HCT116 (cell line): ENCODE measurements at regions not wholly inside any gene's neighbourhood (a gene's known extent, or its start where the extent isn't known, plus 50 kb on each side); places are given as distances from the start of the nearest gene placed in this dataset.

ENCODE experiments used
- ATAC-seq: fragments of 200-7000 bp; cut with Tn5 transposase; 2 replicates; pipeline ENCODE4 v1.9.1; 2020; ENCODE audit warnings: mild to moderate bottlenecking, moderate library complexity
- BruUV-seq: library from RNA; stranded (reverse); fragments of 400-500 nt; replicated peaks from 2 replicates; lab custom pipeline; 2021; lab: Mats Ljungman, UMichigan
- CTCF ChIA-PET: fragments of 300-600 bp; sonication (Branson Sonifier 250); formaldehyde crosslinking; loops from one replicate; lab custom pipeline; 2021; ENCODE audit warnings: antibody characterized with exemption; lab: Charles Lee
- POLR2A ChIA-PET: fragments of 300-600, 350-600 bp; sonication (Branson Sonifier 250); formaldehyde crosslinking; loops from one replicate; lab custom pipeline; 2021; ENCODE audit warnings: antibody characterized with exemption; lab: Charles Lee
- RAD21 ChIA-PET, 2 experiments: fragments of 300-600 bp; sonication (Branson Sonifier 250); formaldehyde crosslinking; loops; one replicate each; lab custom pipeline; 2023; ENCODE audit warnings: low total read pairs in 2 of 2; ENCODE audit not compliant: uncharacterized antibody in 2 of 2, unreplicated experiment in 2 of 2, low non-redundant PET in 1 of 2; lab: Charles Lee
- DNase-seq: peaks from one replicate; pipeline ENCODE4 v3.0.0-alpha.2; 2010; ENCODE audit warnings: low read depth, low spot score
- H2AFZ ChIP-seq: fragments of 200-600 bp; shearing (Covaris generic), sonication (generic); 2 replicates; pipeline ENCODE4 v1.6.1; 2017; ENCODE audit warnings: low read depth, mixed run types, mixed read lengths, antibody characterized with exemption, low read length; ENCODE audit not compliant: poor library complexity, severe bottlenecking
- H3K27ac ChIP-seq: 2 replicates; pipeline ENCODE4 v1.5.1; 2012; ENCODE audit warnings: low read depth, low read length
- H3K27me3 ChIP-seq: fragments of 200-600 bp; sonication (generic); 2 replicates; pipeline ENCODE4 v1.6.1; 2016; ENCODE audit warnings: mixed run types, low read length, mixed read lengths; ENCODE audit not compliant: insufficient read depth
- H3K36me3 ChIP-seq, 2 experiments: fragments of 200-500 bp in 1 of 2; fragments of 200-600 bp in 1 of 2; sonication (Bioruptor generic) in 1 of 2; sonication (generic) in 1 of 2; 2 replicates each; pipeline versions ENCODE4 v1.5.1 to v1.6.1; 2014 to 2016; ENCODE audit warnings: low read length in 2 of 2, inconsistent platforms in 1 of 2, mixed read lengths in 1 of 2, mixed run types in 1 of 2; ENCODE audit not compliant: insufficient read depth in 2 of 2, control insufficient read depth in 1 of 2
- H3K4me1 ChIP-seq, 2 experiments: fragments of 200-600 bp in 1 of 2; sonication (generic) in 1 of 2; 2 replicates each; pipeline versions ENCODE4 v1.5.1 to v1.6.1; 2012 to 2017; ENCODE audit warnings: low read length in 2 of 2, inconsistent platforms in 1 of 2, mild to moderate bottlenecking in 1 of 2, mixed read lengths in 1 of 2, mixed run types in 1 of 2, moderate library complexity in 1 of 2; ENCODE audit not compliant: insufficient read depth in 2 of 2, control insufficient read depth in 1 of 2
- H3K4me2 ChIP-seq: fragments of 200-600 bp; sonication (generic); 2 replicates; pipeline ENCODE4 v1.6.1; 2017; ENCODE audit warnings: mixed run types, low read length, mixed read lengths
- H3K4me3 ChIP-seq, 2 experiments: fragments of 200-600 bp in 1 of 2; sonication (generic) in 1 of 2; replicated peaks in 1 of 2; 2 replicates each; pipeline ENCODE4 v1.5.1; 2011 to 2016; ENCODE audit warnings: low read length in 2 of 2, control low read depth in 1 of 2, low read depth in 1 of 2, mild to moderate bottlenecking in 1 of 2, mixed read lengths in 1 of 2, mixed run types in 1 of 2
- H3K79me2 ChIP-seq: fragments of 200-600 bp; sonication (generic); 2 replicates; pipeline ENCODE4 v1.6.1; 2017; ENCODE audit warnings: mild to moderate bottlenecking, mixed run types, low read length, moderate library complexity, mixed read lengths; ENCODE audit not compliant: insufficient read depth
- H3K9ac ChIP-seq: fragments of 200-600 bp; sonication (generic); 2 replicates; pipeline ENCODE4 v1.6.1; 2016; ENCODE audit warnings: low read length, mixed read lengths
- H3K9me2 ChIP-seq: fragments of 200-600 bp; sonication (generic), shearing (Covaris generic); 2 replicates; pipeline ENCODE4 v1.6.1; 2017; ENCODE audit warnings: mixed run types, mild to moderate bottlenecking, moderate library complexity; ENCODE audit not compliant: insufficient read depth
- H3K9me3 ChIP-seq, 2 experiments: fragments of 200-500 bp in 1 of 2; fragments of 200-600 bp in 1 of 2; sonication (Bioruptor generic) in 1 of 2; sonication (generic) in 1 of 2; 2 replicates each; pipeline ENCODE4 v1.6.1; 2014 to 2017; ENCODE audit warnings: low read length in 2 of 2, mixed read lengths in 2 of 2, inconsistent platforms in 1 of 2, low read depth in 1 of 2, mild to moderate bottlenecking in 1 of 2, mixed run types in 1 of 2, moderate library complexity in 1 of 2; ENCODE audit not compliant: control insufficient read depth in 1 of 2, insufficient read depth in 1 of 2
- H4K20me1 ChIP-seq: fragments of 200-600 bp; sonication (generic), shearing (Covaris generic); 2 replicates; pipeline ENCODE4 v1.6.1; 2017; ENCODE audit warnings: mixed run types, mild to moderate bottlenecking, moderate library complexity; ENCODE audit not compliant: insufficient read depth
- CEBPB ChIP-seq: IDR thresholded peaks from 2 replicates; pipeline ENCODE4 v1.6.1; 2012; ENCODE audit warnings: low read depth
- CTCF ChIP-seq, 3 experiments: fragments of 200-600 bp in 1 of 3; sonication (generic) in 1 of 3; IDR thresholded peaks in 2 of 3; conservative IDR thresholded peaks in 1 of 3; 2 replicates each; pipeline ENCODE4 v1.5.1; 2012 to 2017; ENCODE audit warnings: low read depth in 2 of 3, low read length in 2 of 3, antibody characterized with exemption in 1 of 3, borderline replicate concordance in 1 of 3, control low read depth in 1 of 3, mild to moderate bottlenecking in 1 of 3, mixed read lengths in 1 of 3, mixed run types in 1 of 3, moderate library complexity in 1 of 3; ENCODE audit not compliant: insufficient read depth in 1 of 3
- ELF1 ChIP-seq: IDR thresholded peaks from 2 replicates; pipeline ENCODE4 v1.6.1; 2012; ENCODE audit warnings: low read depth, borderline replicate concordance
- EZH2 ChIP-seq: fragments of 200-600 bp; sonication (generic); IDR thresholded peaks from 2 replicates; pipeline ENCODE4 v1.6.1; 2017; ENCODE audit warnings: antibody characterized with exemption, mixed run types
- EZH2phosphoT487 ChIP-seq: fragments of 200-600 bp; IDR thresholded peaks from 2 replicates; pipeline ENCODE4 v1.6.1; 2018; ENCODE audit warnings: antibody characterized with exemption, borderline replicate concordance
- JUND ChIP-seq: IDR thresholded peaks from 2 replicates; pipeline ENCODE4 v1.6.1; 2012
- POLR2AphosphoS5 ChIP-seq: IDR thresholded peaks from 2 replicates; pipeline ENCODE4 v1.6.1; 2011; ENCODE audit warnings: mild to moderate bottlenecking, low read depth, low read length, moderate library complexity
- RAD21 ChIP-seq: IDR thresholded peaks from 2 replicates; pipeline ENCODE4 v1.6.1; 2012; ENCODE audit warnings: low read depth, mild to moderate bottlenecking
- SIN3A ChIP-seq: IDR thresholded peaks from 2 replicates; pipeline ENCODE4 v1.6.1; 2012; ENCODE audit warnings: low read depth
- SRF ChIP-seq: IDR thresholded peaks from 2 replicates; pipeline ENCODE4 v1.6.1; 2012; ENCODE audit warnings: low read depth
- TCF7L2 ChIP-seq: IDR thresholded peaks from 2 replicates; pipeline ENCODE4 v1.7.0; 2011; ENCODE audit warnings: borderline replicate concordance, inconsistent platforms; ENCODE audit not compliant: insufficient read depth, insufficient read length; ENCODE audit errors: extremely low read depth
- intact Hi-C: fragments of 100-400 bp; cut with micrococcal nuclease; formaldehyde crosslinking; loops from 2 replicates; pipeline ENCODE4 v1.10.0; 2022
- TF ChIP-seq, protein P1 (sequence below): IDR thresholded peaks from 2 replicates; pipeline ENCODE4 v1.6.1; 2012
- TF ChIP-seq, protein P2 (sequence below): IDR thresholded peaks from 2 replicates; pipeline ENCODE4 v1.6.1; 2012
- TF ChIP-seq, protein P3 (sequence below): IDR thresholded peaks from 2 replicates; pipeline ENCODE4 v1.6.1; 2011; ENCODE audit warnings: mild to moderate bottlenecking, low read length, moderate library complexity; ENCODE audit not compliant: insufficient replicate concordance; ENCODE audit errors: extremely low read depth

- POLR2A ChIA-PET, result no interaction called here
- no peak for DNase-seq
These were observed 122.3 kb upstream of the RAI14 start for GRCh38 chr5:34533582-34534522.

More at GRCh38 chr5:34533582-34534522, 122.3 kb upstream of the RAI14 start:
- no peak for ATAC-seq
- Histone ChIP-seq H3K79me2 (no peaks in the 10 kb centered on the region), H3K9me3 (no peaks in the 10 kb centered on the region), H3K4me1 (no peaks in the 10 kb centered on the region), H3K27ac (no peak overlapping the region), H3K27me3 (no peaks in the 10 kb centered on the region), H3K9ac (no peak overlapping the region), H3K4me3 (no peak overlapping the region), H3K36me3 (no peaks in the 10 kb centered on the region), H3K4me2 (no peak overlapping the region), H2AFZ (no peak overlapping the region), H4K20me1 (no peaks in the 10 kb centered on the region), H3K9me2 (no peaks in the 10 kb centered on the region)
- TF ChIP-seq CEBPB (no peak), SRF (no peak), POLR2AphosphoS5 (no peak), ELF1 (no peak), TCF7L2 (no peak), RAD21 (no peak), JUND (no peak), CTCF (IDR thresholded peaks at IDR 0.05 in 2 of 3, conservative IDR thresholded peaks at IDR 0.05 in 1 of 3; ENCODE audit: borderline replicate concordance in 1 of 3, insufficient read depth in 1 of 3, low read depth in 2 of 3, low read length in 2 of 3) (no peak), SIN3A (no peak), EZH2 (no peak), EZH2phosphoT487 (no peak)
- TF ChIP-seq, protein P1, sequence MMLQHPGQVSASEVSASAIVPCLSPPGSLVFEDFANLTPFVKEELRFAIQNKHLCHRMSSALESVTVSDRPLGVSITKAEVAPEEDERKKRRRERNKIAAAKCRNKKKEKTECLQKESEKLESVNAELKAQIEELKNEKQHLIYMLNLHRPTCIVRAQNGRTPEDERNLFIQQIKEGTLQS, result no peak
- TF ChIP-seq, protein P2, sequence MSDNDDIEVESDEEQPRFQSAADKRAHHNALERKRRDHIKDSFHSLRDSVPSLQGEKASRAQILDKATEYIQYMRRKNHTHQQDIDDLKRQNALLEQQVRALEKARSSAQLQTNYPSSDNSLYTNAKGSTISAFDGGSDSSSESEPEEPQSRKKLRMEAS, result no peak
- TF ChIP-seq, protein P3, sequence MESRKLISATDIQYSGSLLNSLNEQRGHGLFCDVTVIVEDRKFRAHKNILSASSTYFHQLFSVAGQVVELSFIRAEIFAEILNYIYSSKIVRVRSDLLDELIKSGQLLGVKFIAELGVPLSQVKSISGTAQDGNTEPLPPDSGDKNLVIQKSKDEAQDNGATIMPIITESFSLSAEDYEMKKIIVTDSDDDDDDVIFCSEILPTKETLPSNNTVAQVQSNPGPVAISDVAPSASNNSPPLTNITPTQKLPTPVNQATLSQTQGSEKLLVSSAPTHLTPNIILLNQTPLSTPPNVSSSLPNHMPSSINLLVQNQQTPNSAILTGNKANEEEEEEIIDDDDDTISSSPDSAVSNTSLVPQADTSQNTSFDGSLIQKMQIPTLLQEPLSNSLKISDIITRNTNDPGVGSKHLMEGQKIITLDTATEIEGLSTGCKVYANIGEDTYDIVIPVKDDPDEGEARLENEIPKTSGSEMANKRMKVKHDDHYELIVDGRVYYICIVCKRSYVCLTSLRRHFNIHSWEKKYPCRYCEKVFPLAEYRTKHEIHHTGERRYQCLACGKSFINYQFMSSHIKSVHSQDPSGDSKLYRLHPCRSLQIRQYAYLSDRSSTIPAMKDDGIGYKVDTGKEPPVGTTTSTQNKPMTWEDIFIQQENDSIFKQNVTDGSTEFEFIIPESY, result no peak
- intact Hi-C loops, result no loop called here
- CTCF ChIA-PET, result interaction anchor here (2.0 kb wide), 1 partner anchor 11 kb away, joined by 4 read pairs; no protein-coding TSS in a partner anchor
- RAD21 ChIA-PET, result no interaction called here
- no TSS peak for BruUV-seq
